Right lobe of liver (tissue), 4 donors: ENCODE measurements at regions not wholly inside any gene's neighbourhood (a gene's known extent, or its start where the extent isn't known, plus 50 kb on each side); places are given as distances from the start of the nearest gene placed in this dataset.

Source experiments
- POLR2A ChIP-seq: fragments of 450-650 bp; IDR thresholded peaks from one replicate; pipeline ENCODE4 v1.6.1; 2017; ENCODE audit warnings: antibody characterized with exemption, mild to moderate bottlenecking
- TF ChIP-seq, protein P1 (sequence below), 4 donors: fragments of 200-600 bp in 3 of 4; fragments of 450-650 bp in 1 of 4; IDR thresholded peaks; one replicate each; pipeline versions ENCODE4 v1.5.1 to v1.8.0; 2016 to 2022; ENCODE audit warnings: antibody characterized with exemption in 4 of 4, mild to moderate bottlenecking in 2 of 4
- donor health status: DM: no; HTN: no; CAD: no.
- donor health status: DM: no; HTN: no; CAD: no.
- donor health status: DM: no; HTN: yes; CAD: no.

DNA sequence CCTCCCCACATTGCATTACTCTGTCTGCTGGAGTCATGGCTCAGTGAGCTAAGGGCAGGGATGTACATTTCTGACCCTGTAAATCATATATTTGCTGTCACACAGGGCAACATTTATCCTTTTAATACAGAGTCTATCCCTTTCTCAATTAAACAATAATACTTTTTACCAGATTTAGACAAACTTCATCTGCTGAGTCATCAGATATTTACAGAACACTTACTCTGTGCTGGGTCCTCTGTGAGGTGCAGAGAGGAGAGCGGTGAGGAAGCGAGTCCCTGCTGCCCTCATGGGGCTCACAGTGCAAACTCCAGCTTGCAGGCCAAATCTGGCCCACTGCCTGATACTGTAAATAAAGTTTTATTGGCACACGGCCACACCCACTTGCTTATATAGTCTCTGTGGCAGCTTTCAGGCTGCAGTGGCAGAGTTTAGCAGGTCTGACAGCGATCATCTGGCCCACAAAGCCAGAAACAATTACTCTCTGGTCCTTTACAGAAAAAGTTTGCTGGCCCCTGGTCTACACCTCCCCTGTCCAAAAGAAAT is 144.5 kb downstream of the CDH26 start:
- TF ChIP-seq, protein P1, sequence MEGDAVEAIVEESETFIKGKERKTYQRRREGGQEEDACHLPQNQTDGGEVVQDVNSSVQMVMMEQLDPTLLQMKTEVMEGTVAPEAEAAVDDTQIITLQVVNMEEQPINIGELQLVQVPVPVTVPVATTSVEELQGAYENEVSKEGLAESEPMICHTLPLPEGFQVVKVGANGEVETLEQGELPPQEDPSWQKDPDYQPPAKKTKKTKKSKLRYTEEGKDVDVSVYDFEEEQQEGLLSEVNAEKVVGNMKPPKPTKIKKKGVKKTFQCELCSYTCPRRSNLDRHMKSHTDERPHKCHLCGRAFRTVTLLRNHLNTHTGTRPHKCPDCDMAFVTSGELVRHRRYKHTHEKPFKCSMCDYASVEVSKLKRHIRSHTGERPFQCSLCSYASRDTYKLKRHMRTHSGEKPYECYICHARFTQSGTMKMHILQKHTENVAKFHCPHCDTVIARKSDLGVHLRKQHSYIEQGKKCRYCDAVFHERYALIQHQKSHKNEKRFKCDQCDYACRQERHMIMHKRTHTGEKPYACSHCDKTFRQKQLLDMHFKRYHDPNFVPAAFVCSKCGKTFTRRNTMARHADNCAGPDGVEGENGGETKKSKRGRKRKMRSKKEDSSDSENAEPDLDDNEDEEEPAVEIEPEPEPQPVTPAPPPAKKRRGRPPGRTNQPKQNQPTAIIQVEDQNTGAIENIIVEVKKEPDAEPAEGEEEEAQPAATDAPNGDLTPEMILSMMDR (IDR thresholded peaks at IDR 0.05), result no peak
- TF ChIP-seq POLR2A, result no peak
